ENCODE measurements at regions not wholly inside any gene's neighbourhood (a gene's known extent, or its start where the extent isn't known, plus 50 kb on each side); places are given as distances from the start of the nearest gene placed in this dataset.

DNA sequence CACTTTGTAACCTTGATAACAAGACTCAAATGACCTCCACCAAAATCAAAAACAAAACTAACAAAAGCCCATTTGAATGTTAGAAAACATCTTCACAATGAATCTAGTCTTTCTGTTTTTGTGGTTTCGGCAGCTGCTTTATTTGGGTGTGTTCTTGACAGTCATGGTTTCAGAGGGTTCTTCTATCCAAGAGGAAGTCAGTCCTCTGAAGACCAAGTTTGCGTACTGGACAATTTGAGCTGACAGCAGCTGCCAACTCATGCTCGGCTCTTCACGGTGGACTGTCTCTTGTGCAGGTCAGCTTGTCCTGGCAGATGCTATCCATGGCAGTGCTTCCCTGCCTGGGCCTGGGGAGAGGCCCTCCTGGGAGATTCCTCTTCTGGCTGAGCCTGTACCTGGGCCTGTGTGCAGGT is 91.0 kb downstream of the TMEM17 start:
- no peak for TF ChIP-seq POLR2A (IDR thresholded peaks at IDR 0.05)
- TF ChIP-seq CTCF (IDR thresholded peaks at IDR 0.05), result no peak
